MG63 (cell line): ENCODE measurements at regions not wholly inside any gene's neighbourhood (a gene's known extent, or its start where the extent isn't known, plus 50 kb on each side); places are given as distances from the start of the nearest gene placed in this dataset.

ENCODE experiments used
- DNase-seq: peaks from one replicate; pipeline ENCODE4 v3.0.0-alpha.2; 2020
- H3K27me3 ChIP-seq: fragments of 250-450 bp; sonication (Bioruptor Pico); 2 replicates; pipeline ENCODE4 v1.5.1; 2020; ENCODE audit warnings: mild to moderate bottlenecking, moderate library complexity
- H3K36me3 ChIP-seq: fragments of 250-450 bp; sonication (Bioruptor Pico); 2 replicates; pipeline ENCODE4 v1.5.1; 2020; ENCODE audit warnings: mild to moderate bottlenecking, moderate library complexity
- H3K4me3 ChIP-seq: fragments of 250-450 bp; sonication (Bioruptor Pico); 2 replicates; pipeline ENCODE4 v1.5.1; 2020; ENCODE audit warnings: mild to moderate bottlenecking, moderate library complexity
- H3K9me3 ChIP-seq: fragments of 250-450 bp; sonication (Bioruptor Pico); 2 replicates; pipeline ENCODE4 v1.5.1; 2020; ENCODE audit warnings: mild to moderate bottlenecking, moderate library complexity

DNA sequence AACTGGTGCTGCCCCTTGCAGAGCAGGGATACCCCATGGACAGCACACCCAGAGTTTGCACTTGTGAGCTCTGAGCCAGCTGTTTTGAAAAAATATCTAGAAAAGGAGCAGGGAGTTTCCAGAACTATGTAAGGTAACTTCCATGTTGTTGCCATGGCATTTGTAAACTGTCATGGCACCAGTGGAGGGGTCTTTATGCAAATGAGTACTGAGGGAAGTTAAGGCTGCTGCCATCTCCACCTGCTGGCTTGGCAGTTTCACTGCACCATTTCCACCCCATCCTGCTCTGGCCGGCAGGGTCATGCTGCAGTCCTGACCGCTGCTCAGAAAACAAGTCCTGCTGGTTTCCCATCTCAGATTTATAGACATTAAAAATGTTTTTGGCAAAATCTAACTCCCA is 52.3 kb upstream of the SNTG2 start:
- Histone ChIP-seq H3K4me3 (no peak overlapping the region), H3K27me3 (no peaks in the 10 kb centered on the region), H3K36me3 (no peaks in the 10 kb centered on the region), H3K9me3 (no peaks in the 10 kb centered on the region)
- DNase-seq = no peak

- Histone ChIP-seq H3K9me3 (no peaks in the 10 kb centered on the region), H3K36me3 (no peaks in the 10 kb centered on the region), H3K27me3 (no peaks in the 10 kb centered on the region), H3K4me3 (no peak overlapping the region)
- DNase-seq = no peak
These were observed 53.6 kb upstream of the SNTG2 start for GRCh38 chr2:897091-897490.

- Histone ChIP-seq H3K27me3 (no peaks in the 10 kb centered on the region), H3K9me3 (no peaks in the 10 kb centered on the region), H3K36me3 (no peaks in the 10 kb centered on the region), H3K4me3 (no peak overlapping the region)
- peak; percentile 50 for DNase-seq
These were observed 57.3 kb upstream of the SNTG2 start for GRCh38 chr2:893311-893710.

DNA sequence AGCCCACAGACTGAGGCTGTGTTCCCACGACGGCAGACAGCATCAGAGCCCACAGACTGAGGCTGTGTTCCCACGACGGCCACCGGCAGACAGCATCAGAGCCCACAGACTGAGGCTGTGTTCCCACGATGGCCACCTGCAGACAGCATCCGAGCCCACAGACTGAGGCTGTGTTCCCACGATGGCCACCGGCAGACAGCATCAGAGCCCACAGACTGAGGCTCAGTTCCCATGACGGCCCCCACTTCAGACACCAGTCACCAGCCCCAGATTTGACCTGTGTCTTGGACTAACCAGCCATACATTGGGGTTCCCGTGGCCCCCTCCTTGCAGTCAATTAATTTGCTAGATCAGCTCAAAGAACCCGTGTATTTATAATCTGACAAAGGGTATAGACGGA is 57.8 kb upstream of the SNTG2 start:
- Histone ChIP-seq H3K4me3 (no peak overlapping the region), H3K9me3 (no peaks in the 10 kb centered on the region), H3K36me3 (no peaks in the 10 kb centered on the region), H3K27me3 (no peaks in the 10 kb centered on the region)
- no peak for DNase-seq

DNA sequence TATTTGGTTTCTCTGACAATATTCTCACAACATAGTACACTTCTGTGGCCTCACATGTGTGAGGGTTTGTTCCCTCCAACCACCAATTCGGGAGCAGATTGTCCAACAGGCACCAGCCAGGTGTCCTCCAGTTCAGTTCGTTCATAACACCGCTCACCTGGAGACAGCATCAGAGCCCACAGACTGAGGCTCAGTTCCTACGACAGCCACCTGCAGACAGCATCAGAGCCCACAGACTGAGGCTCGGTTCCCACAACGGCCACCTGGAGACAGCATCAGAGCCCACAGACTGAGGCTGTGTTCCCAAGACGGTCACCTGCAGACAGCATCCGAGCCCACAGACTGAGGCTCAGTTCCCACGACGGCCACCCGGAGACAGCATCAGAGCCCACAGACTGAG is 58.2 kb upstream of the SNTG2 start:
- Histone ChIP-seq H3K27me3 (no peaks in the 10 kb centered on the region), H3K4me3 (no peak overlapping the region), H3K9me3 (no peaks in the 10 kb centered on the region), H3K36me3 (no peaks in the 10 kb centered on the region)
- DNase-seq = no peak

DNA sequence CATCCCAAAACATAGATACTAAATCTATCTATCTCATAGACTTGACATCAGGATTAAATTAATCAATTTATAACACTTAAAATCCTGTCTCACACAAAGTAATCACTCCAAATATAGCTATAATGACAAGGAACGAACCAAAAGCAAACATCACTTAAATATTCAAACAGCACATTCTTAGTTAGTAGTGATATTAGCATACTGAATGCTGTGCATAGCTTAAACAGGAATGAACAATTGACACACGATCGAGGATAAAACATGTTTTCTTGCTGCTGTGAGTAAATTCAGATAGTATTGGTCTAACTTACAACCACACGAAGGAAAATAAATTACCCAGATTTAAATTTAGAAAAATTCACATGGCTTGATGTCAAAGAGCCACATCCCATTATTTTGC is 58.9 kb upstream of the SNTG2 start:
- Histone ChIP-seq H3K4me3 (no peak overlapping the region), H3K9me3 (no peaks in the 10 kb centered on the region), H3K27me3 (no peaks in the 10 kb centered on the region), H3K36me3 (no peaks in the 10 kb centered on the region)
- DNase-seq = no peak

DNA sequence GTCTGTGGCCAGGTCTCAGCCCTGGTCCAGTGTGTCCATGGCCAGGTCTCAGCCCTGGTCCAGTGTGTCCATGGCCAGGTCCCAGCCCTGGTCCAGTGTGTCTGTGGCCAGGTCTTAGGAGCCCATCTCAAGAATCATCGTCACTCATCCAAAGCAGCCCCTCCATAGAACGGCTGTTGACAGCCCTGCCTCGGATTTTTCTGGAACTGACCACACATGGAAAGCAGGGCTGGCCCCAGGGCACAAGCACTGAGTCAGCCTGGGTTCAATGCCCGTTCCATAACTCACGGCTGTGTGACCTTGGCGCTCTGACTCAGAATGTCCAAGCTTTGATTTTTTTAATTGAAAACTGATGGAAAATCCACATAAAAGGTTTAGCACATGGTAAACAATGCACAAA is 59.9 kb upstream of the SNTG2 start:
- peak; percentile 29 for DNase-seq
- Histone ChIP-seq H3K4me3 (no peak overlapping the region), H3K27me3 (no peaks in the 10 kb centered on the region), H3K36me3 (no peaks in the 10 kb centered on the region), H3K9me3 (no peaks in the 10 kb centered on the region)

DNA sequence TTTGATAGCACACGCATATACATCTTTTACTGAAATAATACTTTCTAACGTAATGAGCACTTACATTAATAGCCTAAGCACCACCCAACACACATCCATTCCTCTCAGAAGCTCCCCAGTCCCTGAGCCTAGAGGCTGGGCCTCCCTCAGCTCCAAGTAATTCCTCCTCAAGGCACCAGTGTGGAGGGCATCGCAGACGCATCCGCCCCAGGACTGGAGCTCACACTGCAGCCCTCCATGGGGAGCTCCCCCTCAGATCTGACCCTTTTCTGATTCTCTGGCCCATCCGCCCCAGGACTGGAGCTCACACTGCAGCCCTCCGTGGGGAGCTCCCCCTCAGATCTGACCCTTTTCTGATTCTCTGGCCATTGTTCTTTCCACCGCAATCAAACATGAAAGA is 60.4 kb upstream of the SNTG2 start:
- Histone ChIP-seq H3K9me3 (no peaks in the 10 kb centered on the region), H3K4me3 (no peak overlapping the region), H3K36me3 (no peaks in the 10 kb centered on the region), H3K27me3 (no peaks in the 10 kb centered on the region)
- no peak for DNase-seq

DNA sequence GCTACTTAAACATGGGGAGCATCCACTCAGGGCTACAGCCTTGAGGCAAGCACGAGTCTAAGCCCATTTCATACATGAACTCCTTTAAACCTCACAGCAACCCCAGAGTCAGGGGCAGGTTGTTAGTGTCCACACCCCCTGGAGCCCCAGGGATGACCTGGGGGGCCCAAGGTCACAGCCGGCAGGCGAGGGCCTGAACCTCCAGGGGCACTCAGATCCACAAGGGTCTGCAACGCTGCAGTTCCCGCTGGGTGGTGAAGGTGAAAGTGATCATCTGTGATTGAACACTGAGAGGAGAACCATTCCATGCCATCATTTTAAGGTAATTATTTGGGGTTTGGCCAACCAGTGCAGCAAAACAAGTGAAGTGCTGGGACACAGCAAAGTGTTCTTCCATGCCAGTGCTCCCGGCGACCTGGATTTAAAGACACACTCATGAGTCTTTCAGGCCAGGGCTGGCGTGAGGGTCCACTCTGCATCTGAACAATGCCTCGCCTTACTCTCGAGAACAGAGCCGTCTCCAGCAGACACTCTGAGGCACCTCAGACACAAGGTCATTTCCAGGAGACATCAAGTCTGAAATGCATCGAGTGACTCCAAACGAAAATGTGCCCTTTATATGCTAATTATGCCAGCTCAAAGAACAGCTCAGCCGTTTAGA is 61.6 kb upstream of the SNTG2 start:
- no peak for DNase-seq
- no peak overlapping the region for H3K4me3 ChIP-seq
- no peaks in the 10 kb centered on the region for H3K27me3 ChIP-seq
- H3K9me3 ChIP-seq = no peaks in the 10 kb centered on the region
- no peaks in the 10 kb centered on the region for H3K36me3 ChIP-seq

- 0 out of 2 replicates have a peak, but pooled peaks cover 6% of the 10 kb centered on the region for H3K27me3 ChIP-seq
- H3K36me3 ChIP-seq = no peaks in the 10 kb centered on the region
- DNase-seq = no peak
- H3K4me3 ChIP-seq = no peak overlapping the region
- no peaks in the 10 kb centered on the region for H3K9me3 ChIP-seq
These were observed 62.3 kb upstream of the SNTG2 start for GRCh38 chr2:888211-888801.

- Histone ChIP-seq H3K36me3 (no peaks in the 10 kb centered on the region), H3K9me3 (no peaks in the 10 kb centered on the region), H3K27me3 (0 out of 2 replicates have a peak, but pooled peaks cover 6% of the 10 kb centered on the region), H3K4me3 (no peak overlapping the region)
- DNase-seq = no peak
These were observed 63.0 kb upstream of the SNTG2 start for GRCh38 chr2:887639-888038.

- no peaks in the 10 kb centered on the region for H3K9me3 ChIP-seq
- H3K4me3 ChIP-seq = no peak overlapping the region
- H3K36me3 ChIP-seq = no peaks in the 10 kb centered on the region
- 0 out of 2 replicates have a peak, but pooled peaks cover 6% of the 10 kb centered on the region for H3K27me3 ChIP-seq
- DNase-seq = no peak
These were observed 64.3 kb upstream of the SNTG2 start for GRCh38 chr2:886072-887022.

DNA sequence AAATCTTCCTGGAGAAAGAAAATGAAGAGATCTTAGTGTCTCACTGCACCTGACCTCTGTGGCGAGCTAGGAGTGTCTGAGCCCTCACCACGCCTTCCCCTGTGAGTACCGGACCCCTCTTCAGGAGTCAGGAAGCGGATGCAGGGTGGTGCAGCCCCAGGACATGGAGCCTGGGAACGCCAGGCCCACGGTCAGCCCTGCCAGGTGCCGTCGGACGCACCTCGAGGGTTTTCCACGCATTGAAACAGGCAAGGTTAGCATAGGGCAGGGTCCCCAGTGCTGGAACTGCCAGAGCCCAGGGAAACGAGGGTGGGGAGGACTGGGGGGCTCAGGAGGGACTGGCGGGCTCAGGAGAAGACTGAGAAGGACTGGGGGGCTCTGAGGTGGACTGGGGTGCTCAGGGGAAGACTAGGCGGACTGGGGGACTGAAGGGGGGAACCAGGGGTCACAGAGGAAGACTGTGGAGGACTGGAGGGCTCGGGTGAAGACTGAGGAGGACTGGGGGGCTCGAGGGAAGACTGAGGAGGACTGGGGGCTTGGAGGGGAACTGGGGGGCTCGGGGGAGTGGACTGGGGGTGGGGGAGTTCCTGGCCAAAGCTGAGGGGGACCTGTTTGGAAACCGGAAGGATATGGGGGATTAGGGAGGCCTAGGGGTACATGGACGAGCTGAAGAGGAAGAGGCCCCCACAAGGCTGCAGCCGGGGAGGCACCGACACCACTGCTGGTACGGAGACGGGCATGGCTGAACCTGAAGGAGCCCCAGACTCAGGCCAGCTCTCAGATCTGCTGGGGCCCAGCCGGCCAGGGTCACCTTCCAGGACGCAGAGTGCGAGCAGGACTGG is 65.2 kb upstream of the SNTG2 start:
- Histone ChIP-seq H3K4me3 (no peak overlapping the region), H3K27me3 (0 out of 2 replicates have a peak, but pooled peaks cover 6% of the 10 kb centered on the region), H3K9me3 (no peaks in the 10 kb centered on the region), H3K36me3 (no peaks in the 10 kb centered on the region)
- no peak for DNase-seq

GRCh38 chr2:883803-884748 is 66.6 kb upstream of the SNTG2 start:
- H3K9me3 ChIP-seq = no peaks in the 10 kb centered on the region
- H3K27me3 ChIP-seq = 0 out of 2 replicates have a peak, but pooled peaks cover 6% of the 10 kb centered on the region
- no peak for DNase-seq

GRCh38 chr2:883260-883802 is 67.3 kb upstream of the SNTG2 start:
- Histone ChIP-seq H3K4me3 (no peak overlapping the region), H3K9me3 (no peaks in the 10 kb centered on the region), H3K36me3 (no peaks in the 10 kb centered on the region), H3K27me3 (0 out of 2 replicates have a peak, but pooled peaks cover 6% of the 10 kb centered on the region)
- no peak for DNase-seq

More at GRCh38 chr2:883803-884748, 66.6 kb upstream of the SNTG2 start:
- no peak overlapping the region for H3K4me3 ChIP-seq
- no peaks in the 10 kb centered on the region for H3K36me3 ChIP-seq
